Ishikawa (cell line): ENCODE measurements at regions not wholly inside any gene's neighbourhood (a gene's known extent, or its start where the extent isn't known, plus 50 kb on each side); places are given as distances from the start of the nearest gene placed in this dataset.

ENCODE experiments used
- CREB1 ChIP-seq: IDR thresholded peaks from 2 replicates; pipeline ENCODE4 v1.6.1; 2012; ENCODE audit warnings: low read depth
- EGR1 ChIP-seq: IDR thresholded peaks from 2 replicates; pipeline ENCODE4 v1.6.1; 2012
- EP300 ChIP-seq: IDR thresholded peaks from 2 replicates; pipeline ENCODE4 v1.6.1; 2012; ENCODE audit warnings: borderline replicate concordance
- NFIC ChIP-seq: IDR thresholded peaks from 2 replicates; pipeline ENCODE4 v1.6.1; 2012
- TAF1 ChIP-seq: IDR thresholded peaks from 2 replicates; pipeline ENCODE4 v1.6.1; 2012; ENCODE audit warnings: low read depth, mild to moderate bottlenecking
- TEAD4 ChIP-seq: IDR thresholded peaks from 2 replicates; pipeline ENCODE4 v1.6.1; 2012
- ZBTB7A ChIP-seq: IDR thresholded peaks from 2 replicates; pipeline ENCODE4 v1.6.1; 2012; ENCODE audit warnings: low read depth
- TF ChIP-seq, protein P1 (sequence below): IDR thresholded peaks from 2 replicates; pipeline ENCODE4 v1.6.1; 2012
- TF ChIP-seq, protein P2 (sequence below): IDR thresholded peaks from 2 replicates; pipeline ENCODE4 v1.6.1; 2012; ENCODE audit warnings: low read depth, mild to moderate bottlenecking

DNA sequence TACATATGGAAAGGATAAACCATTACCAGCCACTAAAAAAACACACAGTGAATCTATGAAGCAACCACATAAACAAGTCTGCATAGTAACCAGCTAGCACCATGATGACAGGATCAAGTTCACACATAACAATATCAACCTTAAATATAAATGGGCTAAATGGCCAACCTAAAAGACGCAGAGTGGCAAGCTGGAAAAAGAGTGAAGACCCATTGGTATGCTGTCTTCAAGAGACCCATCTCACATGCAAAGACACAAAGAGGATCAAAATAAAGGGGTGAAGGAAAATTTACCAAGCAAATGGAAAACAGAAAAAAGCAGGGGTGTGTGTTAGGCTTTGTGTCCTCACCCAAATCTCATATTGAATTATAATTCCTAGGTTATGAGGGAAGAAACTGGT lies 909.2 kb downstream of the EPHA7 start:
- no peak for TF ChIP-seq TAF1
- no peak for TF ChIP-seq NFIC
- TF ChIP-seq CREB1: no peak
- no peak for TF ChIP-seq ZBTB7A
- no peak for TF ChIP-seq TEAD4
- TF ChIP-seq, protein P1, sequence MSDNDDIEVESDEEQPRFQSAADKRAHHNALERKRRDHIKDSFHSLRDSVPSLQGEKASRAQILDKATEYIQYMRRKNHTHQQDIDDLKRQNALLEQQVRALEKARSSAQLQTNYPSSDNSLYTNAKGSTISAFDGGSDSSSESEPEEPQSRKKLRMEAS: no peak
- TF ChIP-seq, protein P2, sequence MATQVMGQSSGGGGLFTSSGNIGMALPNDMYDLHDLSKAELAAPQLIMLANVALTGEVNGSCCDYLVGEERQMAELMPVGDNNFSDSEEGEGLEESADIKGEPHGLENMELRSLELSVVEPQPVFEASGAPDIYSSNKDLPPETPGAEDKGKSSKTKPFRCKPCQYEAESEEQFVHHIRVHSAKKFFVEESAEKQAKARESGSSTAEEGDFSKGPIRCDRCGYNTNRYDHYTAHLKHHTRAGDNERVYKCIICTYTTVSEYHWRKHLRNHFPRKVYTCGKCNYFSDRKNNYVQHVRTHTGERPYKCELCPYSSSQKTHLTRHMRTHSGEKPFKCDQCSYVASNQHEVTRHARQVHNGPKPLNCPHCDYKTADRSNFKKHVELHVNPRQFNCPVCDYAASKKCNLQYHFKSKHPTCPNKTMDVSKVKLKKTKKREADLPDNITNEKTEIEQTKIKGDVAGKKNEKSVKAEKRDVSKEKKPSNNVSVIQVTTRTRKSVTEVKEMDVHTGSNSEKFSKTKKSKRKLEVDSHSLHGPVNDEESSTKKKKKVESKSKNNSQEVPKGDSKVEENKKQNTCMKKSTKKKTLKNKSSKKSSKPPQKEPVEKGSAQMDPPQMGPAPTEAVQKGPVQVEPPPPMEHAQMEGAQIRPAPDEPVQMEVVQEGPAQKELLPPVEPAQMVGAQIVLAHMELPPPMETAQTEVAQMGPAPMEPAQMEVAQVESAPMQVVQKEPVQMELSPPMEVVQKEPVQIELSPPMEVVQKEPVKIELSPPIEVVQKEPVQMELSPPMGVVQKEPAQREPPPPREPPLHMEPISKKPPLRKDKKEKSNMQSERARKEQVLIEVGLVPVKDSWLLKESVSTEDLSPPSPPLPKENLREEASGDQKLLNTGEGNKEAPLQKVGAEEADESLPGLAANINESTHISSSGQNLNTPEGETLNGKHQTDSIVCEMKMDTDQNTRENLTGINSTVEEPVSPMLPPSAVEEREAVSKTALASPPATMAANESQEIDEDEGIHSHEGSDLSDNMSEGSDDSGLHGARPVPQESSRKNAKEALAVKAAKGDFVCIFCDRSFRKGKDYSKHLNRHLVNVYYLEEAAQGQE: no peak
- no peak for TF ChIP-seq EGR1
- no peak for TF ChIP-seq EP300
